AG04450 (cell line): ENCODE measurements at regions not wholly inside any gene's neighbourhood (a gene's known extent, or its start where the extent isn't known, plus 50 kb on each side); places are given as distances from the start of the nearest gene placed in this dataset.
"Not testable (repeated sequence)": the region's sequence is repeated elsewhere in the genome, so short reads cannot be mapped to it uniquely, and the experiment has no call there.

ENCODE experiments used
- CTCF ChIA-PET: fragments of 300-600, 350-600 bp; formaldehyde crosslinking; extraction: SDS; loops from one replicate; lab custom pipeline; 2022; ENCODE audit warnings: antibody characterized with exemption, inconsistent platforms; lab: Charles Lee
- POLR2A ChIA-PET: fragments of 350-600 bp; formaldehyde crosslinking; extraction: SDS; loops from one replicate; lab custom pipeline; 2021; ENCODE audit warnings: antibody characterized with exemption, inconsistent platforms; lab: Yijun Ruan, JAX
- DNase-seq: peaks from one replicate; pipeline ENCODE4 v3.0.0-alpha.2; 2011; ENCODE audit warnings: low read depth, low spot score
- H3K27ac ChIP-seq: one replicate; pipeline ENCODE4 v1.5.1; 2012; ENCODE audit warnings: low read depth, low read length, control low read depth
- H3K27me3 ChIP-seq: one replicate; pipeline ENCODE4 v1.6.0; 2012; ENCODE audit warnings: low read length; ENCODE audit not compliant: control insufficient read depth, insufficient read depth
- H3K4me3 ChIP-seq: 2 replicates; pipeline ENCODE4 v1.5.1; 2011; ENCODE audit warnings: mild to moderate bottlenecking, low read depth, low read length, control low read depth
- H3K9me3 ChIP-seq: 2 replicates; pipeline ENCODE4 v1.5.1; 2012; ENCODE audit warnings: low read length; ENCODE audit not compliant: control insufficient read depth, insufficient read depth
- CTCF ChIP-seq: IDR thresholded peaks from 2 replicates; pipeline ENCODE4 v1.5.1; 2011; ENCODE audit warnings: low read depth, low read length, control low read depth, inconsistent platforms

DNA sequence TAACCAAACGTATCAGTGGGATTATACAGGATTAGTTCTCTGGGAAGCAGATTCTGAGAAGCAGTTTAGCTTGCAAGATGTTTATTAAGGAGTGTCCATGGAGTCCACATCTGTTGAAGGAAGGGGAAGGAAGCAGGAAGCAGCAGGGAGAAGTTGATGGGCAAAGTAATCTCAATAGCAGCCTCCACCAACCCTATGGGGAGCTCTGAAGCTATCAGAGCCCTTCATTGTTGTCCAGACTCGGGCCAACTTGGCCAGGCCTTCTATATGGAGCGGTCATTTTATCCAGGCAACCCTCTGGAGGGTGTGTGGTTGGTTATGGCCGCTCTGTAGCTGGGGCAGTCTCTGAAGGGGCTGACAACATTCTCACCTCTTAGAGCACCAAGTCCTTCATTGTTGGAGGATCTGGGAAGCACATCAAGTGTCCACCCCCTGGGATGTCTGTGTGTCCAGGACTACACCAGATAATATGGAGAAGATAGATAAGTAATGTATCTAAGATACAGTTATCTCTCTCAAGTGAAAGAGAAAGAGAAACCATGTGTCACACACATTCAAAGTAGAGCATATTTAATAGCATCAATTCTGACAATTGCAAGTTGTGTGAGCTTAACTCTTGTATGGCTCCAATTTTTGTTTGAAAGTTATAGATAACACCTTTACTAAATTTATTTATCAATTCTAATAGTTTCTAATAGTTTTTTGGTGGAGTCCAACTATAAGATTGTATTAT, 101.7 kb upstream of the TRIM77 start:
- H3K27me3 ChIP-seq = no peaks in the 10 kb centered on the region
- ChIA-PET POLR2A (no interaction called here), CTCF (no interaction called here)
- TF ChIP-seq CTCF = no peak
- no peaks in the 10 kb centered on the region for H3K9me3 ChIP-seq
- H3K4me3 ChIP-seq = no peak overlapping the region
- H3K27ac ChIP-seq = no peak overlapping the region
- DNase-seq = no peak

DNA sequence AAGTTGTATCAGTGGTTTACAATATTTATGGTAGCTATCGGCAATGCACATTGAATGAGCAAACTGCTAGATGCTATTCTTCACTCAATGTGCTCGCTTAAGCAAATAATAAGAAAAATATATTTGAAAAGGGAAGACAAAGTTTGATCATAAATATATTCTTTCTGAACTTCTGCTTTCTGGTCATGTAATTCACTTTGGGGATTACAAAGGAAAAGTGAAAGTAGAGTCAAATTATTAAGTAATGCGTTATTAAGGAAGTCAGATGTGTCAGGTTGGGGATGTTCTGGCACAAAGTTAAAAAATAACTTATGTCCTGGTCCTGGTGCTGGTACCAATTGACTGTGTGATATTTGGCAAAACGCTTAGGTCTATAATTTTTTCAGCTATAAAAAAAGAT, 98.0 kb upstream of the TRIM77 start:
- no peak for DNase-seq
- Histone ChIP-seq H3K4me3 (no peak overlapping the region), H3K27me3 (no peaks in the 10 kb centered on the region), H3K9me3 (no peaks in the 10 kb centered on the region), H3K27ac (no peak overlapping the region)
- POLR2A ChIA-PET = no interaction called here
- CTCF ChIA-PET = interaction anchor here (0.5 kb wide), 1 partner anchor 278 kb away, joined by 3 read pairs; no protein-coding TSS in a partner anchor
- no peak for TF ChIP-seq CTCF

DNA sequence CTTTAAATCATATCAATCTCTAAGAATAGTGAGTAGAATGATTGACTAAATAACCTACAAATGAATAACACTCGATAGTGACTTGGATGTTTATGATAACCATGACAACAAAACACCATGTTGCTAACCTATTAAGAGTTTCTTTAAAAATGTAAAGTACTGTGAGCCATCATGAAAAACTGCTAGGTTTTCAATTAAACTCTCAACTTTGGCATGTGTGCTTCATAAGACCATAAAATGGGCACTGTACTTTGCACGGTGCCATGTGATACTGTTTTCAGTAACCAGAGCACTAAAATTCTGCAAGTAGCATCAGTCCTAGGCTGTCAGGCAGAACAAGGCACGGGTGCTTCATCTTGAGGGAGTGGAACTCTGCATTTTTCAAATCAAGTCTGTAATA, 96.2 kb upstream of the TRIM77 start:
- no peak overlapping the region for H3K27ac ChIP-seq
- DNase-seq = no peak
- no peak overlapping the region for H3K4me3 ChIP-seq
- CTCF ChIA-PET = interaction anchor here (1.1 kb wide), 1 partner anchor 516 kb away, joined by 3 read pairs; no protein-coding TSS in a partner anchor
- no peak for TF ChIP-seq CTCF
- H3K27me3 ChIP-seq = no peaks in the 10 kb centered on the region
- POLR2A ChIA-PET = no interaction called here
- no peaks in the 10 kb centered on the region for H3K9me3 ChIP-seq

DNA sequence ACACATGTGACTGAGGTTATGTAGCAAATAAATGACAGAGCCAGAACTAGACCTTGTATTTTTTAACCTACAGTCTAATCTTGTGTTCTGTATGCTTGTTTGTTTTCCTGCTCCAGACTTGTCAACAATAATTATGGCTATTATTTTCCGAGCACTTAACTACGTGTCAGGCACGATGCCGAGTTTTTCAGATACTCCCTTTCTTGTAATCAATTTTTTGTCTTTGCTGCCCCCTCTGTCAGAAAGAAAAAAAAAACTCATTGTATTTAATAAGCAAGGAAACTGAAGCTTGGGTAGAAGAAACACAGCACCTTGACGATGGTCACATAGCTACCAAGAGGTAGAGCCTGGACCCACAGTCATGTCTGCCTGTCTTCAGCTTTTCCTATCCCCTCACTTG, 95.7 kb upstream of the TRIM77 start:
- CTCF ChIA-PET = interaction anchor here (0.6 to 1.3 kb wide), 5 partner anchors 11 to 517 kb away, joined by 3 to 4 read pairs (median 3); partner anchors contain the start of gene NOX4
- H3K27me3 ChIP-seq, DNase-seq, H3K4me3 ChIP-seq, H3K27ac ChIP-seq, H3K9me3 ChIP-seq, POLR2A ChIA-PET: not testable (repeated sequence)
- peak; percentile 27; the same call in 1 of the 2 replicates for TF ChIP-seq CTCF

- H3K9me3 ChIP-seq, H3K4me3 ChIP-seq, DNase-seq, H3K27ac ChIP-seq, H3K27me3 ChIP-seq, POLR2A ChIA-PET: not testable (repeated sequence)
- peak; percentile 27; the same call in 1 of the 2 replicates for TF ChIP-seq CTCF
- CTCF ChIA-PET = interaction anchor here (1.3 kb wide), 1 partner anchor 10 kb away, joined by 4 read pairs; no protein-coding TSS in a partner anchor
These were observed 94.5 kb upstream of the TRIM77 start for GRCh38 chr11:89615642-89616041.

- H3K27ac ChIP-seq, DNase-seq, H3K4me3 ChIP-seq, H3K27me3 ChIP-seq, POLR2A ChIA-PET, H3K9me3 ChIP-seq: not testable (repeated sequence)
- CTCF ChIA-PET = interaction anchor here (0.7 to 1.2 kb wide), 5 partner anchors 75 to 525 kb away, joined by 3 to 4 read pairs (median 3); no protein-coding TSS in a partner anchor
These were observed 93.9 kb upstream of the TRIM77 start for GRCh38 chr11:89616161-89616560.
